Thyroid gland (tissue), 4 donors: ENCODE measurements at regions not wholly inside any gene's neighbourhood (a gene's known extent, or its start where the extent isn't known, plus 50 kb on each side); places are given as distances from the start of the nearest gene placed in this dataset.

Experiments used
- CTCF ChIP-seq, 6 experiments: fragments of 200-600 bp in 3 of 6; fragments of 450-650 bp in 3 of 6; sonication (generic) in 3 of 6; IDR thresholded peaks; one replicate each; pipeline ENCODE4 v1.5.1; 2016 to 2019; ENCODE audit warnings: antibody characterized with exemption in 6 of 6, mild to moderate bottlenecking in 2 of 6, inconsistent platforms in 1 of 6, moderate library complexity in 1 of 6
- POLR2A ChIP-seq, 2 donors: fragments of 450-650 bp; IDR thresholded peaks; one replicate each; pipeline ENCODE4 v1.6.1; 2017; ENCODE audit warnings: antibody characterized with exemption in 2 of 2, mild to moderate bottlenecking in 2 of 2, moderate library complexity in 1 of 2

GRCh38 chr4:111788099-111788498 lies 357.2 kb upstream of the FAM241A start:
- no peak for TF ChIP-seq CTCF (IDR thresholded peaks at IDR 0.05)
- TF ChIP-seq POLR2A (IDR thresholded peaks at IDR 0.05) = no peak
